ENCODE measurements at regions not wholly inside any gene's neighbourhood (a gene's known extent, or its start where the extent isn't known, plus 50 kb on each side); places are given as distances from the start of the nearest gene placed in this dataset.

- TF ChIP-seq RXRA (IDR thresholded peaks at IDR 0.05; ENCODE audit: borderline replicate concordance, low read depth) (no peak), MAX (IDR thresholded peaks at IDR 0.05; ENCODE audit: low read depth) (no peak), CTCF (IDR thresholded peaks at IDR 0.05) (no peak), YY1 (IDR thresholded peaks at IDR 0.05; ENCODE audit: low read depth) (no peak), JUND (IDR thresholded peaks at IDR 0.05) (no peak)
Observed at GRCh38 chr20:7420345-7420744, 519.9 kb downstream of the HAO1 start.
